GM12874 (cell line): ENCODE measurements at regions not wholly inside any gene's neighbourhood (a gene's known extent, or its start where the extent isn't known, plus 50 kb on each side); places are given as distances from the start of the nearest gene placed in this dataset.

Experiments used
- TF ChIP-seq, protein P1 (sequence below): IDR thresholded peaks from 2 replicates; pipeline ENCODE4 v1.5.1; 2011; ENCODE audit warnings: low read depth, mild to moderate bottlenecking, control low read depth, low read length, moderate library complexity; ENCODE audit not compliant: insufficient read depth

GRCh38 chr4:23022032-23022431 lies 329.3 kb downstream of the GBA3 start:
- TF ChIP-seq, protein P1, sequence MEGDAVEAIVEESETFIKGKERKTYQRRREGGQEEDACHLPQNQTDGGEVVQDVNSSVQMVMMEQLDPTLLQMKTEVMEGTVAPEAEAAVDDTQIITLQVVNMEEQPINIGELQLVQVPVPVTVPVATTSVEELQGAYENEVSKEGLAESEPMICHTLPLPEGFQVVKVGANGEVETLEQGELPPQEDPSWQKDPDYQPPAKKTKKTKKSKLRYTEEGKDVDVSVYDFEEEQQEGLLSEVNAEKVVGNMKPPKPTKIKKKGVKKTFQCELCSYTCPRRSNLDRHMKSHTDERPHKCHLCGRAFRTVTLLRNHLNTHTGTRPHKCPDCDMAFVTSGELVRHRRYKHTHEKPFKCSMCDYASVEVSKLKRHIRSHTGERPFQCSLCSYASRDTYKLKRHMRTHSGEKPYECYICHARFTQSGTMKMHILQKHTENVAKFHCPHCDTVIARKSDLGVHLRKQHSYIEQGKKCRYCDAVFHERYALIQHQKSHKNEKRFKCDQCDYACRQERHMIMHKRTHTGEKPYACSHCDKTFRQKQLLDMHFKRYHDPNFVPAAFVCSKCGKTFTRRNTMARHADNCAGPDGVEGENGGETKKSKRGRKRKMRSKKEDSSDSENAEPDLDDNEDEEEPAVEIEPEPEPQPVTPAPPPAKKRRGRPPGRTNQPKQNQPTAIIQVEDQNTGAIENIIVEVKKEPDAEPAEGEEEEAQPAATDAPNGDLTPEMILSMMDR, result no peak

GRCh38 chr4:23021040-23021439 lies 328.3 kb downstream of the GBA3 start:
- TF ChIP-seq, protein P1, result no peak

DNA sequence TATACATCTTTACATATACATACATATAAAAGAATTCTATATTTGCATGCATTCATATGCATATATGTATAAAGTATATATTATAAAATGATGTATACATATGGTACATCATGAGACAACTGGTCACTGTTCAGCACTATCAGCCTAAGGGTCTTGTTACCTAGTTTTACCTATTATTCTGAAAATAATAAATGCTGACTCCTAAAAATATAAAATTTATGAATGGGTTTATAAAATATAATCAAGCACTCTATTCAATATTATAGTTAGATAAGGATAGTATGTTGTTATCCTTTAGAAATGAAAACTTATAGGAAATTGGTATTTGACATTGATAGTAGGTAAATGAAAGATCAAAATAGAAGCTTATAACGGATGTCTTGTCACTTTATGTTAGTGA lies 324.2 kb downstream of the GBA3 start:
- TF ChIP-seq, protein P1, result no peak

DNA sequence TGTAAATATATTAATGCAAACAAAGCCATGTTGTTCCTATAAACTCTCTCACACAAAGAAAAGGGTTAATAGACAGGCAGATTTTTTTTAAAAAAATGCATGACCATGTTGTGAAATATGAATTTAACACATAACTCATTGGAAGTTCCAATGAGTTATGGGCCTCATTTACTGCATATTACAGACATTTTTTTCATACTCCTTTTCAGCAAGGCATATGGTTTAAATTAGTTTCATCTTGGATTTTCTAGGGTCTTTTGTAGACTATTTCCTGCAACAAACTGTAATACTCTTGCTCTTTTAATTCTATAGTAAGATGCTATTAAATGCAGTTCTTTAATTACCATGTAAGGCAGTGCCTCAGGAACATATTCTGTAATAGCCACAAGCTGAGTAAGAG lies 323.1 kb downstream of the GBA3 start:
- TF ChIP-seq, protein P1, result no peak

GRCh38 chr4:23009093-23009492 lies 316.4 kb downstream of the GBA3 start:
- TF ChIP-seq, protein P1, result no peak

DNA sequence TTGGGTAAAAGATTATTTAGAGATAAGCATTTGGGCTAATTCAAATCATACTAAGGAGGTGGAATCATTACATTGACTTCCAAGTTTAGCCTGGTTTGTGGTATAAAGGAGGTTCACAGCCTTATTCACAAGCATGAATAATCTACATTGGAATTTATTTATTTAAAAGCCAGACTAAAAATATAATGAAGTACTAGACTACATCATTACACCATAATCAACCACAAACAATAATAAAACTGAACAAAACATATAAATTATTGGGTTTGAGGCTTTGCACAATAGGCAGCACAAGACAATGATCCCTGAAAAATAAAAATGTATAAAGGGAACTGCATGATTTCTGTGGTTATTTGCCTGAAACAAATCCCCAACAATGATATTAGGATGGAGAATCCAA lies 314.0 kb downstream of the GBA3 start:
- TF ChIP-seq, protein P1, result no peak

DNA sequence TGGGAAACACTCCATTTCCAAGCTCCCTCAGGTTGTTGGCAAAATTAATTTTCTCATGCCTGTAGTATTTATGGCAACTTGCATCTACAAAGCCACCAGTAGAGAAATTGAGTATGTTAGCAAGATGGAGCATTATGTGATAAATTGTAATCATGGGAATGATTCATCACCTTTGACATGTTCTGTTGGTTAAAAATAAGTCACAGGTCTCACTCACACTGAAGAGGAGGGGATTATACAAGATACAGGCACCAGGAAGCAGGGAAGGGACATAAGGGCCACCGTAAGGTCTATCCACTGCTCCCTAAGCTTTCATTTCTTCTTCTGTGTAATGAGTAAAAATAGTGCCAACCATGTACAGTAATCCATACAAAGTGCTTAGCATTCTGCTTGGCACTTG lies 313.0 kb downstream of the GBA3 start:
- TF ChIP-seq, protein P1, result no peak

- TF ChIP-seq, protein P1, result no peak
These were observed 308.7 kb downstream of the GBA3 start for GRCh38 chr4:23001478-23001877.
